H1 (cell line): ENCODE measurements at regions not wholly inside any gene's neighbourhood (a gene's known extent, or its start where the extent isn't known, plus 50 kb on each side); places are given as distances from the start of the nearest gene placed in this dataset.

Source experiments
- CTCF ChIA-PET: fragments of 300-600 bp; sonication (Branson Sonifier 250); formaldehyde crosslinking; loops from one replicate; lab custom pipeline; 2021; ENCODE audit not compliant: partially characterized antibody; lab: Charles Lee
- POLR2A ChIA-PET: fragments of 300-600 bp; sonication (Branson Sonifier 250); formaldehyde crosslinking; loops from one replicate; lab custom pipeline; 2021; ENCODE audit warnings: inconsistent platforms; ENCODE audit not compliant: partially characterized antibody; lab: Charles Lee
- DNase-seq, 2 experiments: peaks; one replicate each; pipeline versions ENCODE4 v3.0.0 to v3.0.0-alpha.2; 2010 to 2022; ENCODE audit warnings: low spot score in 2 of 2, low read depth in 1 of 2, mixed read lengths in 1 of 2
- FAIRE-seq: peaks from 2 replicates; lab custom pipeline; 2011; peaks lifted over from hg19 to GRCh38; lab: Jason Lieb, UNC
- H2AFZ ChIP-seq: 2 replicates; pipeline ENCODE4 v1.8.1; 2012; ENCODE audit warnings: low read length, inconsistent platforms
- H2AK5ac ChIP-seq: 2 replicates; pipeline ENCODE4 v1.6.1; 2013; ENCODE audit warnings: low read depth, low read length
- H2BK120ac ChIP-seq: replicated peaks from 2 replicates; pipeline ENCODE3; 2013; ENCODE audit warnings: low read depth, low read length, inconsistent platforms
- H2BK12ac ChIP-seq: 2 replicates; pipeline ENCODE4 v1.6.1; 2013; ENCODE audit warnings: low read depth, low read length
- H2BK15ac ChIP-seq: 2 replicates; pipeline ENCODE4 v1.6.1; 2013; ENCODE audit warnings: low read length
- H2BK20ac ChIP-seq: 2 replicates; pipeline ENCODE4 v1.6.1; 2013; ENCODE audit warnings: low read length
- H2BK5ac ChIP-seq: 2 replicates; pipeline ENCODE4 v1.6.1; 2013; ENCODE audit warnings: low read depth, low read length
- H3K14ac ChIP-seq: 2 replicates; pipeline ENCODE4 v1.6.1; 2013; ENCODE audit warnings: inconsistent platforms; ENCODE audit not compliant: insufficient read length
- H3K18ac ChIP-seq: 2 replicates; pipeline ENCODE4 v1.6.1; 2013; ENCODE audit warnings: low read length; ENCODE audit errors: extremely low read depth
- H3K23ac ChIP-seq: 2 replicates; pipeline ENCODE4 v1.6.1; 2013; ENCODE audit warnings: inconsistent platforms; ENCODE audit not compliant: insufficient read length
- H3K23me2 ChIP-seq: 2 replicates; pipeline ENCODE4 v1.6.1; 2013; ENCODE audit warnings: low read depth, low read length
- H3K27ac ChIP-seq: 2 replicates; pipeline ENCODE4 v1.6.1; 2011; ENCODE audit warnings: low read depth, low read length, inconsistent platforms
- H3K27me3 ChIP-seq, 4 experiments: replicated peaks in 1 of 4; 1 replicate in 1 of 4; 2 replicates in 3 of 4; pipeline versions ENCODE4 v1.6.1 to v1.8.1; 2011 to 2013; ENCODE audit warnings: low read length in 3 of 4, mild to moderate bottlenecking in 3 of 4, inconsistent platforms in 2 of 4, mixed read lengths in 2 of 4, moderate library complexity in 1 of 4; ENCODE audit not compliant: control insufficient read depth in 3 of 4, insufficient read depth in 3 of 4; ENCODE audit errors: extremely low read depth in 1 of 4
- H3K36me3 ChIP-seq, 4 experiments: 2 replicates each; pipeline versions ENCODE4 v1.6.1 to v1.8.1; 2011 to 2013; ENCODE audit warnings: mild to moderate bottlenecking in 4 of 4, low read length in 3 of 4, moderate library complexity in 2 of 4, control low read depth in 1 of 4, inconsistent platforms in 1 of 4; ENCODE audit not compliant: insufficient read depth in 4 of 4, control insufficient read depth in 2 of 4
- H3K4ac ChIP-seq: replicated peaks from 2 replicates; pipeline ENCODE3; 2013; ENCODE audit warnings: low read length, low read depth, mixed read lengths, inconsistent platforms; ENCODE audit not compliant: insufficient read length
- H3K4me1 ChIP-seq, 4 experiments: replicated peaks in 1 of 4; 1 replicate in 1 of 4; 2 replicates in 3 of 4; pipeline versions ENCODE4 v1.6.1 to v1.8.1; 2011 to 2013; ENCODE audit warnings: low read length in 3 of 4, inconsistent platforms in 2 of 4, mixed read lengths in 1 of 4; ENCODE audit not compliant: insufficient read depth in 4 of 4, control insufficient read depth in 3 of 4
- H3K4me2 ChIP-seq, 2 experiments: 2 replicates each; pipeline versions ENCODE4 v1.6.1 to v1.8.1; 2011 to 2013; ENCODE audit warnings: low read depth in 2 of 2, low read length in 2 of 2, control low read depth in 1 of 2, inconsistent platforms in 1 of 2, mild to moderate bottlenecking in 1 of 2; ENCODE audit not compliant: insufficient read depth in 1 of 2
- H3K4me3 ChIP-seq, 4 experiments: fragments of 200-600, 300-600 bp in 1 of 4; sonication (generic), shearing (Covaris generic), sonication (Bioruptor Twin) in 1 of 4; 2 replicates each; pipeline versions ENCODE4 v1.5.1 to v1.8.1; 2011 to 2016; ENCODE audit warnings: low read length in 4 of 4, low read depth in 3 of 4, control low read depth in 2 of 4, inconsistent platforms in 2 of 4, mild to moderate bottlenecking in 2 of 4, mixed read lengths in 1 of 4, moderate library complexity in 1 of 4; ENCODE audit not compliant: insufficient read depth in 2 of 4; ENCODE audit errors: extremely low read depth in 1 of 4
- H3K56ac ChIP-seq: replicated peaks from 2 replicates; pipeline ENCODE3; 2013; ENCODE audit warnings: low read depth, mild to moderate bottlenecking, mixed read lengths, low read length, inconsistent platforms; ENCODE audit not compliant: insufficient read length
- H3K79me1 ChIP-seq: 2 replicates; pipeline ENCODE4 v1.6.1; 2013; ENCODE audit warnings: low read depth, low read length, control low read depth
- H3K79me2 ChIP-seq, 2 experiments: 2 replicates each; pipeline versions ENCODE4 v1.6.1 to v1.8.1; 2012 to 2013; ENCODE audit warnings: low read length in 2 of 2, mild to moderate bottlenecking in 2 of 2, inconsistent platforms in 1 of 2; ENCODE audit not compliant: insufficient read depth in 2 of 2, control insufficient read depth in 1 of 2
- H3K9ac ChIP-seq, 4 experiments: replicated peaks in 1 of 4; 1 replicate in 1 of 4; 2 replicates in 3 of 4; pipeline versions ENCODE4 v1.6.1 to v1.8.1; 2011 to 2013; ENCODE audit warnings: low read depth in 3 of 4, low read length in 3 of 4, control low read depth in 2 of 4, mild to moderate bottlenecking in 2 of 4, moderate library complexity in 2 of 4, inconsistent platforms in 1 of 4; ENCODE audit errors: extremely low read depth in 1 of 4
- H3K9me3 ChIP-seq, 2 experiments: 2 replicates each; pipeline versions ENCODE4 v1.6.1 to v1.8.1; 2012 to 2013; ENCODE audit warnings: mild to moderate bottlenecking in 2 of 2, moderate library complexity in 2 of 2, control low read depth in 1 of 2, inconsistent platforms in 1 of 2, low read depth in 1 of 2, low read length in 1 of 2, mixed read lengths in 1 of 2; ENCODE audit not compliant: insufficient read depth in 2 of 2
- H4K20me1 ChIP-seq, 2 experiments: replicated peaks in 1 of 2; 2 replicates each; pipeline versions ENCODE3 to v1.8.1; 2011 to 2013; ENCODE audit warnings: inconsistent platforms in 2 of 2, low read length in 2 of 2, mild to moderate bottlenecking in 1 of 2; ENCODE audit not compliant: insufficient read depth in 2 of 2, control insufficient read depth in 1 of 2
- H4K5ac ChIP-seq: 2 replicates; pipeline ENCODE4 v1.6.1; 2013; ENCODE audit warnings: low read length, low read depth, mixed read lengths, inconsistent platforms; ENCODE audit not compliant: insufficient read length
- H4K8ac ChIP-seq: 2 replicates; pipeline ENCODE4 v1.8.0; 2013; ENCODE audit warnings: mild to moderate bottlenecking, moderate library complexity, low read length, inconsistent platforms; ENCODE audit not compliant: insufficient read depth; ENCODE audit errors: extremely low read depth
- H4K91ac ChIP-seq: replicated peaks from 2 replicates; pipeline ENCODE3; 2013; ENCODE audit warnings: low read length, mixed read lengths, inconsistent platforms; ENCODE audit not compliant: insufficient read length
- BRCA1 ChIP-seq: IDR thresholded peaks from 2 replicates; pipeline ENCODE4 v1.6.1; 2012; ENCODE audit warnings: low read depth, low read length, improper control_type of control experiment
- CEBPB ChIP-seq: IDR thresholded peaks from 2 replicates; pipeline ENCODE4 v1.6.1; 2012; ENCODE audit warnings: low read depth, low read length
- CHD1 ChIP-seq: IDR thresholded peaks from 2 replicates; pipeline ENCODE4 v1.6.1; 2012; ENCODE audit warnings: low read depth, low read length, improper control_type of control experiment
- EP300 ChIP-seq, 2 experiments: IDR thresholded peaks; 1 replicate in 1 of 2; 2 replicates in 1 of 2; pipeline ENCODE4 v1.6.1; 2011 to 2012; ENCODE audit warnings: low read depth in 2 of 2, low read length in 2 of 2, mild to moderate bottlenecking in 2 of 2, borderline replicate concordance in 1 of 2, inconsistent platforms in 1 of 2, moderate library complexity in 1 of 2
- EZH2 ChIP-seq: fragments of 200-600 bp; sonication (generic); IDR thresholded peaks from 2 replicates; pipeline ENCODE4 v1.7.1; 2012; ENCODE audit warnings: low read depth, mild to moderate bottlenecking, moderate library complexity, low read length, inconsistent platforms; ENCODE audit not compliant: severe bottlenecking
- GTF2F1 ChIP-seq: IDR thresholded peaks from 2 replicates; pipeline ENCODE4 v1.6.1; 2012; ENCODE audit warnings: low read depth, low read length, improper control_type of control experiment, borderline replicate concordance
- HDAC2 ChIP-seq, 2 experiments: fragments of 300-600 bp in 1 of 2; sonication (generic) in 1 of 2; IDR thresholded peaks; 2 replicates each; pipeline ENCODE4 v1.6.1; 2011 to 2012; ENCODE audit warnings: low read depth in 2 of 2, low read length in 2 of 2, mild to moderate bottlenecking in 2 of 2, moderate library complexity in 2 of 2, borderline replicate concordance in 1 of 2, inconsistent platforms in 1 of 2
- KDM4A ChIP-seq: IDR thresholded peaks from one replicate; pipeline ENCODE4 v1.7.1; 2012; ENCODE audit warnings: low read depth, mild to moderate bottlenecking, moderate library complexity, low read length, inconsistent platforms; ENCODE audit not compliant: severe bottlenecking
- NRF1 ChIP-seq: IDR thresholded peaks from 2 replicates; pipeline ENCODE4 v1.6.1; 2011; ENCODE audit warnings: mild to moderate bottlenecking, low read depth, low read length, improper control_type of control experiment
- SAP30 ChIP-seq: fragments of 300-600 bp; sonication (generic); IDR thresholded peaks from 2 replicates; pipeline ENCODE4 v1.7.1; 2012; ENCODE audit warnings: low read length, moderate library complexity, mild to moderate bottlenecking, inconsistent platforms; ENCODE audit not compliant: insufficient read depth, insufficient replicate concordance
- SIX5 ChIP-seq: IDR thresholded peaks from 2 replicates; pipeline ENCODE4 v1.6.1; 2011; ENCODE audit warnings: mild to moderate bottlenecking, low read depth, low read length
- TAF7 ChIP-seq: optimal IDR thresholded peaks from 2 replicates; pipeline ENCODE3; 2011; ENCODE audit warnings: low read depth, mild to moderate bottlenecking, inconsistent platforms, low read length, moderate library complexity, borderline replicate concordance
- ZNF274 ChIP-seq: IDR thresholded peaks from 2 replicates; pipeline ENCODE4 v1.7.0; 2012; ENCODE audit warnings: low read length, borderline replicate concordance; ENCODE audit errors: extremely low read depth
- WGBS, 2 experiments: shearing (Covaris generic) in 1 of 2; methylation state at CpG; one replicate each; pipeline versions ENCODE4 v1.1.6 to v1.1.7; 2013 to 2015; ENCODE audit warnings: low lambda C conversion rate in 2 of 2, mixed read lengths in 2 of 2, inconsistent platforms in 1 of 2, low coverage in 1 of 2, missing lambda C conversion rate in 1 of 2; ENCODE audit not compliant: insufficient replicate concordance in 2 of 2, insufficient coverage in 1 of 2, insufficient read length in 1 of 2; ENCODE audit errors: extremely low coverage in 1 of 2, missing lambda C conversion rate in 1 of 2; 5-methylcytosine and 5-hydroxymethylcytosine counted together
- TF ChIP-seq, protein P1 (sequence below): IDR thresholded peaks from 2 replicates; pipeline ENCODE4 v1.6.1; 2012; ENCODE audit warnings: inconsistent platforms

- H4K8ac ChIP-seq = no peak overlapping the region
- no peaks in the 10 kb centered on the region for H3K9me3 ChIP-seq
- no peak overlapping the region for H3K27ac ChIP-seq
- ChIA-PET POLR2A (no interaction called here), CTCF (interaction anchor here (0.7 to 4.3 kb wide), 12 partner anchors 10 to 404 kb away, joined by 3 to 67 read pairs (median 4); no protein-coding TSS in a partner anchor)
- H4K5ac ChIP-seq = no peak overlapping the region
- WGBS, 2 experiments = 62% methylated on average over 4 of the region's 4 CpGs; no CpG with 5 or more reads in 1 of the 2 experiments
- H3K27me3 ChIP-seq = peaks cover 0 to 6% (median 3%) of the 10 kb centered on the region in 4 experiments; a peak in 4 of 7 replicates
- H3K23me2 ChIP-seq = no peaks in the 10 kb centered on the region
- no peaks in the 10 kb centered on the region for H4K20me1 ChIP-seq
- no peaks in the 10 kb centered on the region for H3K79me1 ChIP-seq
- H2BK12ac ChIP-seq = no peak overlapping the region
- no peaks in the 10 kb centered on the region for H3K79me2 ChIP-seq
- no peak overlapping the region for H3K14ac ChIP-seq
- H3K4me3 ChIP-seq = no peak overlapping the region
- no peak overlapping the region for H2AK5ac ChIP-seq
- no peak overlapping the region for H2AFZ ChIP-seq
- H3K4ac ChIP-seq = no peak overlapping the region
- no peak overlapping the region for H3K9ac ChIP-seq
- H2BK20ac ChIP-seq = no peak overlapping the region
- H4K91ac ChIP-seq = no peak overlapping the region
- H2BK15ac ChIP-seq = no peak overlapping the region
- H3K4me2 ChIP-seq = no peak overlapping the region
- H3K23ac ChIP-seq = no peak overlapping the region
- DNase-seq (no peak), FAIRE-seq (no peak)
- H3K18ac ChIP-seq = no peak overlapping the region
- no peak overlapping the region for H2BK5ac ChIP-seq
- no peaks in the 10 kb centered on the region for H3K36me3 ChIP-seq
- no peaks in the 10 kb centered on the region for H3K4me1 ChIP-seq
- no peak overlapping the region for H2BK120ac ChIP-seq
- no peak overlapping the region for H3K56ac ChIP-seq
- TF ChIP-seq GTF2F1 = no peak
- TF ChIP-seq TAF7 = no peak
- TF ChIP-seq SIX5 = no peak
- TF ChIP-seq, protein P1, sequence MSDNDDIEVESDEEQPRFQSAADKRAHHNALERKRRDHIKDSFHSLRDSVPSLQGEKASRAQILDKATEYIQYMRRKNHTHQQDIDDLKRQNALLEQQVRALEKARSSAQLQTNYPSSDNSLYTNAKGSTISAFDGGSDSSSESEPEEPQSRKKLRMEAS = no peak
- TF ChIP-seq KDM4A = no peak
- TF ChIP-seq CEBPB = no peak
- TF ChIP-seq EZH2 = no peak
- TF ChIP-seq EP300 (IDR thresholded peaks at IDR 0.05; ENCODE audit: borderline replicate concordance in 1 of 2, low read depth in 2 of 2, low read length in 2 of 2) = no peak
- no peak for TF ChIP-seq ZNF274
- no peak for TF ChIP-seq NRF1
- TF ChIP-seq CHD1 = no peak
- TF ChIP-seq SAP30 = no peak
- TF ChIP-seq HDAC2 (IDR thresholded peaks at IDR 0.05; ENCODE audit: borderline replicate concordance in 1 of 2, low read depth in 2 of 2, low read length in 2 of 2) = no peak
- no peak for TF ChIP-seq BRCA1
Measured at GRCh38 chr3:10740954-10741353, 75.1 kb upstream of the SLC6A11 start.
